GM12878 (cell line): ENCODE measurements at regions not wholly inside any gene's neighbourhood (a gene's known extent, or its start where the extent isn't known, plus 50 kb on each side); places are given as distances from the start of the nearest gene placed in this dataset.
A peak's percentile ranks its signal among the peaks of the same experiment; 100 is the strongest.

Experiments
- ATAC-seq: fragments of 200-7000 bp; cut with Tn5 transposase; 3 replicates; pipeline ENCODE4 v1.9.1; 2020; ENCODE audit warnings: mild to moderate bottlenecking, moderate library complexity
- BruUV-seq: library from RNA; stranded (reverse); fragments of 400-500 nt; replicated peaks from 2 replicates; lab custom pipeline; 2021; lab: Mats Ljungman, UMichigan
- CTCF ChIA-PET: fragments of 300-600 bp; sonication (Branson Sonifier 250); formaldehyde crosslinking; extraction: SDS; loops from one replicate; lab custom pipeline; 2021; ENCODE audit warnings: inconsistent platforms; lab: Yijun Ruan, JAX
- POLR2A ChIA-PET: fragments of 350-600 bp; formaldehyde crosslinking; extraction: SDS; loops from one replicate; lab custom pipeline; 2021; ENCODE audit warnings: inconsistent platforms; lab: Charles Lee
- RAD21 ChIA-PET: fragments of 300-600 bp; sonication (Branson Sonifier 250); formaldehyde crosslinking; loops from one replicate; lab custom pipeline; 2023; ENCODE audit warnings: antibody characterized with exemption; ENCODE audit not compliant: unreplicated experiment; lab: Charles Lee
- SMC1A ChIA-PET: fragments of 300-600 bp; sonication (Branson Sonifier 250); formaldehyde crosslinking; loops from one replicate; lab custom pipeline; 2023; ENCODE audit not compliant: unreplicated experiment, uncharacterized antibody; lab: Charles Lee
- DNase-seq: peaks from one replicate; pipeline ENCODE4 v3.0.0-alpha.2; 2011; ENCODE audit warnings: low read depth, low spot score
- FAIRE-seq: peaks from 3 replicates; lab custom pipeline; 2011; peaks lifted over from hg19 to GRCh38; lab: Jason Lieb, UNC
- H2AFZ ChIP-seq: 2 replicates; pipeline ENCODE4 v1.6.0; 2011; ENCODE audit warnings: low read depth, low read length, control low read depth; ENCODE audit not compliant: control insufficient read depth
- H3K27ac ChIP-seq: 2 replicates; pipeline ENCODE4 v1.5.1; 2011; ENCODE audit warnings: control low read depth; ENCODE audit not compliant: control insufficient read depth, insufficient read depth
- H3K27me3 ChIP-seq, 2 experiments: replicated peaks in 1 of 2; 2 replicates each; pipeline versions ENCODE4 v1.6.0 to v1.6.1; 2011; ENCODE audit warnings: low read length in 1 of 2; ENCODE audit not compliant: control insufficient read depth in 2 of 2, insufficient read depth in 2 of 2
- H3K36me3 ChIP-seq, 2 experiments: 2 replicates each; pipeline ENCODE4 v1.5.1; 2011; ENCODE audit warnings: low read length in 1 of 2; ENCODE audit not compliant: control insufficient read depth in 2 of 2, insufficient read depth in 2 of 2
- H3K4me1 ChIP-seq: 2 replicates; pipeline ENCODE4 v1.6.1; 2011; ENCODE audit warnings: mild to moderate bottlenecking, low read length, moderate library complexity, mixed read lengths; ENCODE audit not compliant: control insufficient read depth, insufficient read depth
- H3K4me2 ChIP-seq: 2 replicates; pipeline ENCODE4 v1.6.0; 2011; ENCODE audit warnings: control low read depth; ENCODE audit not compliant: control insufficient read depth, insufficient read depth
- H3K4me3 ChIP-seq: fragments of 200-600 bp; sonication (generic); 2 replicates; pipeline ENCODE4 v1.5.1; 2016
- H3K79me2 ChIP-seq: 2 replicates; pipeline ENCODE4 v1.6.0; 2011; ENCODE audit warnings: low read length; ENCODE audit not compliant: control insufficient read depth, insufficient read depth
- H3K9ac ChIP-seq: 2 replicates; pipeline ENCODE4 v1.8.0; 2011; ENCODE audit warnings: low read length, control low read depth, mixed read lengths; ENCODE audit not compliant: control insufficient read depth, insufficient read depth
- H3K9me3 ChIP-seq: replicated peaks from 3 replicates; pipeline ENCODE4 v1.5.1; 2011; ENCODE audit warnings: mild to moderate bottlenecking, low read length; ENCODE audit not compliant: control insufficient read depth, insufficient read depth
- H4K20me1 ChIP-seq: 2 replicates; pipeline ENCODE4 v1.6.0; 2011; ENCODE audit not compliant: control insufficient read depth, insufficient read depth
- CEBPZ ChIP-seq: fragments of 150-350 bp; IDR thresholded peaks from 2 replicates; pipeline ENCODE4 v1.6.1; 2016; ENCODE audit warnings: low read depth, low read length
- E2F4 ChIP-seq: IDR thresholded peaks from 2 replicates; pipeline ENCODE4 v1.6.1; 2012; ENCODE audit warnings: low read depth, low read length, improper control_type of control experiment
- EP300 ChIP-seq, 2 experiments: fragments of 150-350 bp in 1 of 2; IDR thresholded peaks; 2 replicates each; pipeline ENCODE4 v1.6.1; 2011 to 2012; ENCODE audit warnings: low read depth in 2 of 2, low read length in 2 of 2, borderline replicate concordance in 1 of 2, improper control_type of control experiment in 1 of 2, inconsistent platforms in 1 of 2; ENCODE audit not compliant: control insufficient read depth in 1 of 2
- GATAD2B ChIP-seq: fragments of 450-650 bp; conservative IDR thresholded peaks from 2 replicates; pipeline ENCODE4 v1.6.1; 2017; ENCODE audit warnings: low read depth, mild to moderate bottlenecking, moderate library complexity
- HCFC1 ChIP-seq: fragments of 150-350 bp; IDR thresholded peaks from 2 replicates; pipeline ENCODE4 v1.6.1; 2014; ENCODE audit warnings: low read length
- IRF3 ChIP-seq: fragments of 450-650 bp; IDR thresholded peaks from 2 replicates; pipeline ENCODE4 v1.6.1; 2014; ENCODE audit warnings: mild to moderate bottlenecking
- RELB ChIP-seq: fragments of 450-650 bp; IDR thresholded peaks from 2 replicates; pipeline ENCODE4 v1.6.1; 2017; ENCODE audit warnings: low read depth, mild to moderate bottlenecking, moderate library complexity
- SMC3 ChIP-seq: IDR thresholded peaks from 2 replicates; pipeline ENCODE4 v1.6.1; 2011; ENCODE audit warnings: low read length, improper control_type of control experiment, borderline replicate concordance
- ZNF687 ChIP-seq: fragments of 450-650 bp; IDR thresholded peaks from 2 replicates; pipeline ENCODE4 v1.6.1; 2017; ENCODE audit warnings: mild to moderate bottlenecking, moderate library complexity
- WGBS: methylation state at CpG from one replicate; pipeline ENCODE4 v1.1.6; 2016; ENCODE audit warnings: low lambda C conversion rate; ENCODE audit not compliant: insufficient replicate concordance, insufficient coverage; ENCODE audit errors: missing lambda C conversion rate; 5-methylcytosine and 5-hydroxymethylcytosine counted together
- in situ Hi-C: fragments of 300-500 bp; cut with MboI; formaldehyde crosslinking; loops from 9 replicates; pipeline ENCODE4 v1.14.3; 2018; ENCODE audit warnings: mixed read lengths
- intact Hi-C: fragments of 100-400 bp; cut with micrococcal nuclease; formaldehyde crosslinking; loops from one replicate; pipeline ENCODE4 v1.14.2; 2022; ENCODE audit not compliant: unreplicated experiment

GRCh38 chr21:24955275-24955961, 651.9 kb downstream of the MRPL39 start:
- SMC1A ChIA-PET, result interaction anchor here (0.7 to 3.7 kb wide), 5 partner anchors 9 to 58 kb away, joined by 4 to 14 read pairs (median 8); no protein-coding TSS in a partner anchor
- Histone ChIP-seq H3K27me3 (no peaks in the 10 kb centered on the region), H3K4me1 (no peaks in the 10 kb centered on the region; the same call in 1 of the 2 replicates), H3K4me3 (no peak overlapping the region), H3K9ac (no peak overlapping the region), H3K27ac (no peak overlapping the region), H3K9me3 (no peaks in the 10 kb centered on the region; the same call in 2 of the 3 replicates), H4K20me1 (no peaks in the 10 kb centered on the region), H3K79me2 (no peaks in the 10 kb centered on the region), H3K4me2 (peak overlapping the region; percentile 36), H2AFZ (no peak overlapping the region), H3K36me3 (no peaks in the 10 kb centered on the region)
- peak; percentile 82 for DNase-seq
- BruUV-seq, result no TSS peak
- RAD21 ChIA-PET, result interaction anchor here (1.0 to 2.8 kb wide), 5 partner anchors 23 to 59 kb away, joined by 3 to 7 read pairs (median 3); no protein-coding TSS in a partner anchor
- peak; percentile 92 for ATAC-seq
- intact Hi-C loops (loop anchor here (2.0 to 10.0 kb wide), 3 partner anchors 57 to 429 kb away; no protein-coding TSS in a partner anchor), in situ Hi-C loops (no loop called here)
- CTCF ChIA-PET, result interaction anchor here (0.9 to 1.8 kb wide), 2 partner anchors 328 to 429 kb away, joined by 3 to 5 read pairs; no protein-coding TSS in a partner anchor
- peak; percentile 90 for FAIRE-seq
- POLR2A ChIA-PET, result interaction anchor here (0.7 to 1.3 kb wide), 3 partner anchors 14 to 239 kb away, joined by 4 read pairs; no protein-coding TSS in a partner anchor
- 2% methylated on average over 6 of the region's 6 CpGs for WGBS
- TF ChIP-seq RELB, result peak; percentile 48; the same call in 1 of the 2 replicates
- no peak for TF ChIP-seq SMC3
- 0 out of 4 replicates have a peak, but pooled peaks of 1 of the 2 experiments have one; percentile 33 for TF ChIP-seq EP300 (IDR thresholded peaks at IDR 0.05; ENCODE audit: borderline replicate concordance in 1 of 2, control insufficient read depth in 1 of 2, low read depth in 2 of 2, low read length in 2 of 2)
- no peak for TF ChIP-seq ZNF687
- no peak for TF ChIP-seq E2F4
- TF ChIP-seq IRF3, result no peak
- no peak for TF ChIP-seq GATAD2B
- TF ChIP-seq HCFC1, result no peak
- no peak for TF ChIP-seq CEBPZ
